Gastroesophageal sphincter (tissue), 3 donors: ENCODE measurements at regions not wholly inside any gene's neighbourhood (a gene's known extent, or its start where the extent isn't known, plus 50 kb on each side); places are given as distances from the start of the nearest gene placed in this dataset.

Experiments used
- CTCF ChIP-seq, 4 experiments: fragments of 200-600 bp in 2 of 4; fragments of 450-650 bp in 2 of 4; sonication (generic) in 1 of 4; IDR thresholded peaks; one replicate each; pipeline ENCODE4 v1.5.1; 2017 to 2019; ENCODE audit warnings: antibody characterized with exemption in 4 of 4, mild to moderate bottlenecking in 2 of 4, moderate library complexity in 2 of 4
- POLR2AphosphoS5 ChIP-seq: sonication (generic); formaldehyde crosslinking; IDR thresholded peaks from one replicate; pipeline ENCODE4 v1.6.1; 2017; ENCODE audit warnings: antibody characterized with exemption

GRCh38 chr2:184031402-184032147 lies 566.8 kb upstream of the ZNF804A start:
- TF ChIP-seq CTCF (IDR thresholded peaks at IDR 0.05) = no peak
- TF ChIP-seq POLR2AphosphoS5 = no peak
